HEK293T (cell line): ENCODE measurements at regions not wholly inside any gene's neighbourhood (a gene's known extent, or its start where the extent isn't known, plus 50 kb on each side); places are given as distances from the start of the nearest gene placed in this dataset.
"Not testable (repeated sequence)": the region's sequence is repeated elsewhere in the genome, so short reads cannot be mapped to it uniquely, and the experiment has no call there.

Source experiments
- CTCF ChIA-PET: fragments of 350-600 bp; formaldehyde crosslinking; extraction: SDS; loops from one replicate; lab custom pipeline; 2021; ENCODE audit warnings: antibody characterized with exemption, inconsistent platforms; lab: Yijun Ruan, JAX
- POLR2A ChIA-PET: fragments of 350-600 bp; formaldehyde crosslinking; extraction: SDS; loops from one replicate; lab custom pipeline; 2020; ENCODE audit warnings: antibody characterized with exemption, inconsistent platforms; lab: Yijun Ruan, JAX
- DNase-seq: peaks from one replicate; pipeline ENCODE4 v3.0.0; 2012; ENCODE audit warnings: mixed read lengths; ENCODE audit errors: extremely low spot score
- ARNT ChIP-seq: fragments of 450-650 bp; IDR thresholded peaks from 2 replicates; pipeline ENCODE4 v1.6.1; 2017; ENCODE audit warnings: mild to moderate bottlenecking
- BHLHE40 ChIP-seq: fragments of 450-650 bp; IDR thresholded peaks from 2 replicates; pipeline ENCODE4 v1.6.1; 2016; ENCODE audit warnings: mild to moderate bottlenecking, moderate library complexity, borderline replicate concordance
- CTBP1 ChIP-seq: fragments of 450-650 bp; IDR thresholded peaks from 2 replicates; pipeline ENCODE4 v1.6.1; 2016; ENCODE audit warnings: borderline replicate concordance
- ELF4 ChIP-seq: fragments of 450-650 bp; IDR thresholded peaks from 2 replicates; pipeline ENCODE4 v1.6.1; 2017; ENCODE audit warnings: antibody characterized with exemption
- FOXA1 ChIP-seq: fragments of 450-650 bp; IDR thresholded peaks from 2 replicates; pipeline ENCODE4 v1.6.1; 2016; ENCODE audit warnings: mild to moderate bottlenecking
- FOXK2 ChIP-seq: fragments of 450-650 bp; IDR thresholded peaks from 2 replicates; pipeline ENCODE4 v1.6.1; 2016; ENCODE audit warnings: mild to moderate bottlenecking
- FOXM1 ChIP-seq: fragments of 450-650 bp; IDR thresholded peaks from 2 replicates; pipeline ENCODE4 v1.6.1; 2017; ENCODE audit warnings: mild to moderate bottlenecking, borderline replicate concordance
- HDGF ChIP-seq: fragments of 450-650 bp; IDR thresholded peaks from 2 replicates; pipeline ENCODE4 v1.6.1; 2017; ENCODE audit warnings: antibody characterized with exemption, borderline replicate concordance
- L3MBTL2 ChIP-seq: fragments of 450-650 bp; conservative IDR thresholded peaks from 2 replicates; pipeline ENCODE4 v1.6.1; 2016; ENCODE audit warnings: mild to moderate bottlenecking
- LEF1 ChIP-seq: fragments of 450-650 bp; IDR thresholded peaks from 2 replicates; pipeline ENCODE4 v1.6.1; 2017; ENCODE audit warnings: mild to moderate bottlenecking, borderline replicate concordance
- NFRKB ChIP-seq: fragments of 450-650 bp; IDR thresholded peaks from 2 replicates; pipeline ENCODE4 v1.6.1; 2016; ENCODE audit warnings: mild to moderate bottlenecking, moderate library complexity
- SP1 ChIP-seq: fragments of 450-650 bp; IDR thresholded peaks from 2 replicates; pipeline ENCODE4 v1.6.1; 2017
- SUZ12 ChIP-seq: fragments of 450-650 bp; IDR thresholded peaks from 2 replicates; pipeline ENCODE4 v1.6.1; 2016; ENCODE audit warnings: mild to moderate bottlenecking
- TARDBP ChIP-seq: fragments of 450-650 bp; IDR thresholded peaks from 2 replicates; pipeline ENCODE4 v1.6.1; 2016
- ZNF384 ChIP-seq: fragments of 450-650 bp; IDR thresholded peaks from 2 replicates; pipeline ENCODE4 v1.6.1; 2016
- TF ChIP-seq, protein P1 (sequence below): fragments of 450-650 bp; IDR thresholded peaks from 2 replicates; pipeline ENCODE4 v1.6.1; 2016

GRCh38 chr13:68923995-68924394 lies 1183.6 kb upstream of the ATXN8OS start:
- ChIA-PET POLR2A (no interaction called here), CTCF (no interaction called here)
- TF ChIP-seq FOXM1: no peak
- TF ChIP-seq BHLHE40: no peak
- no peak for TF ChIP-seq SUZ12
- TF ChIP-seq CTBP1: no peak
- TF ChIP-seq ARNT: no peak
- TF ChIP-seq ELF4: no peak
- no peak for TF ChIP-seq L3MBTL2
- TF ChIP-seq, protein P1, sequence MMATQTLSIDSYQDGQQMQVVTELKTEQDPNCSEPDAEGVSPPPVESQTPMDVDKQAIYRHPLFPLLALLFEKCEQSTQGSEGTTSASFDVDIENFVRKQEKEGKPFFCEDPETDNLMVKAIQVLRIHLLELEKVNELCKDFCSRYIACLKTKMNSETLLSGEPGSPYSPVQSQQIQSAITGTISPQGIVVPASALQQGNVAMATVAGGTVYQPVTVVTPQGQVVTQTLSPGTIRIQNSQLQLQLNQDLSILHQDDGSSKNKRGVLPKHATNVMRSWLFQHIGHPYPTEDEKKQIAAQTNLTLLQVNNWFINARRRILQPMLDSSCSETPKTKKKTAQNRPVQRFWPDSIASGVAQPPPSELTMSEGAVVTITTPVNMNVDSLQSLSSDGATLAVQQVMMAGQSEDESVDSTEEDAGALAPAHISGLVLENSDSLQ: no peak
- TF ChIP-seq ZNF384: no peak
- no peak for TF ChIP-seq HDGF
- TF ChIP-seq TARDBP: no peak
- no peak for TF ChIP-seq NFRKB
- no peak for TF ChIP-seq FOXA1
- TF ChIP-seq LEF1: no peak
- TF ChIP-seq FOXK2: no peak
- TF ChIP-seq SP1: no peak
- no peak for DNase-seq

- ChIA-PET CTCF (interaction anchor here (0.5 kb wide), 1 partner anchor 1450 kb away, joined by 3 read pairs; no protein-coding TSS in a partner anchor), POLR2A (no interaction called here)
- TF ChIP-seq SUZ12 (no peak), L3MBTL2 (no peak), NFRKB (no peak), ZNF384 (no peak), FOXK2 (no peak), FOXM1 (no peak), ARNT (no peak), BHLHE40 (no peak), FOXA1 (no peak), ELF4 (no peak), SP1 (no peak), TARDBP (no peak), HDGF (no peak), LEF1 (no peak), CTBP1 (no peak)
- TF ChIP-seq, protein P1: no peak
- no peak for DNase-seq
These were observed 1198.7 kb upstream of the ATXN8OS start for GRCh38 chr13:68908879-68909278.

DNA sequence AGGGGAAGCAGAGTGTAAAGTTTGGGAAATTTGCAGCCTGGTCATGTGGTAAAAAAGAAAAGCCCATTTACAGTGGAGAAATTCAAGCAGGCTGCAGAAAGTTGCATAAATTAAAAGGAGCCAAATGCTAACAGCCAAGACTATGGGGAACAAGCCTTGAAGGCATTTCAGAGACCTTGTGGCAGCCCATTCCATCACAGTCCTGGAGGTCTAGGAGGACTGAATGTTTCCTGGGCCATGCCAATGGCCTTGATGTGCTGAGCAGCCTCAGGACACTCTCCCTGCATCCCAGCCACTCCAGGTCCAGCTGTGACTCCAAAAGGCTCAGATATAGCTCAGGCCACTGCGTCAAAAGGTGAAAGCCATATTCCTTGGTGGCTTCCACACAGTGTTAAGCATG lies 1202.4 kb upstream of the ATXN8OS start:
- DNase-seq: no peak
- POLR2A ChIA-PET: no interaction called here
- TF ChIP-seq SP1 (no peak), LEF1 (no peak), ARNT (no peak), FOXA1 (no peak), ELF4 (no peak), SUZ12 (no peak), HDGF (no peak), TARDBP (no peak), L3MBTL2 (no peak), FOXM1 (no peak), CTBP1 (no peak), FOXK2 (no peak), ZNF384 (no peak), BHLHE40 (no peak), NFRKB (no peak)
- TF ChIP-seq, protein P1: no peak
- CTCF ChIA-PET: no interaction called here

DNA sequence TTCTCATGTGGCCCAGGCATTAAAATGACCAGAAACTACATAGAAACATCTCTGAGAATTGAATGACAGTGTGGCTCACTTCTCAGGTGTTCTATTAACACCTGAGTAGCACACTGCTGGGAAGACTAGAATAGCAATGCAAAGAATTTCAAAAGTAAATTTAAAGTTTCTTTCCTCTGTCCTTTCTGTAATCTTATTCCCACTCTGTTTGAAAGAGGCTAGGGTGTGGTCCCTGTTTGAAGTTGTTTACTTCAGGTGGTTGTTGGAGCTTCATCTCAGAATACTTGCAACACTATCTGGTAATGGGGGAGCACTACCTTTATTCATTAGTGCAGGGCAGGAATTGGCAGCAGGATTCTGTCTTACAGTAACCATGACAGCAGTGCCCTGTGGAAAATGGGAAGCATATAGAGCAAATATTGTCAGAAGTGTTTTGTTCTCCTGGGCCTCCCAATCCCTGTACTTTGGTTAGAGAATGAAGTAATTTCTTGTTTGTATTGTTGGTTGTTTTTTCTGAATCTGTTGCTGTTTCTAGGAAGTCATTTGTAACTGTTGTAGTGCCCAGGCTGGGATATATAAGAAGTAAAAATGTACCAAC lies 1210.2 kb upstream of the ATXN8OS start:
- CTCF ChIA-PET: no interaction called here
- POLR2A ChIA-PET: no interaction called here
- TF ChIP-seq BHLHE40 (no peak), FOXM1 (no peak), ZNF384 (no peak), LEF1 (no peak), NFRKB (no peak), HDGF (no peak), ARNT (no peak), TARDBP (no peak), L3MBTL2 (no peak), ELF4 (no peak), SP1 (no peak), FOXA1 (no peak), CTBP1 (no peak)
- TF ChIP-seq, protein P1: no peak
- no peak for DNase-seq

DNA sequence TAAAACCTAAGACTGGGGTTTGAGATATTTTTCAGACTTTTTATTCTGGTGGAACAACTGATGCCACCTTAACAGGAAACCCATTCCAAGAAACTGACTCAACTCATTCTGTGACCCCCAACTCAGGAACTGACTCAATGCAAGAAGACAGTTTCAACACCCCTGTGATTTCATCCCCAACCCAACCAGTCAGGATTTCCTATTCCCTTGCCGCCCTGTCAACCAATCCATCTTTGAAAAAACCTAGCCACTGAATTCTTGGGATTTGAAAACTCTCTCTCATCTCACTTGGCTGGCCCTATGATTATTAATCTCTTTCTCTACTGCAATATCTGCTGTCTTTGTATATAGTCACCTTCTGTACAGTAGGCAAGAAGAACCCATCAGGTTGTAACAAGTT lies 1211.9 kb upstream of the ATXN8OS start:
- POLR2A ChIA-PET: no interaction called here
- no peak for TF ChIP-seq FOXM1
- no peak for TF ChIP-seq FOXA1
- no peak for TF ChIP-seq ELF4
- no peak for TF ChIP-seq BHLHE40
- TF ChIP-seq LEF1: no peak
- no peak for TF ChIP-seq FOXK2
- no peak for TF ChIP-seq SUZ12
- no peak for DNase-seq
- CTCF ChIA-PET: no interaction called here

DNA sequence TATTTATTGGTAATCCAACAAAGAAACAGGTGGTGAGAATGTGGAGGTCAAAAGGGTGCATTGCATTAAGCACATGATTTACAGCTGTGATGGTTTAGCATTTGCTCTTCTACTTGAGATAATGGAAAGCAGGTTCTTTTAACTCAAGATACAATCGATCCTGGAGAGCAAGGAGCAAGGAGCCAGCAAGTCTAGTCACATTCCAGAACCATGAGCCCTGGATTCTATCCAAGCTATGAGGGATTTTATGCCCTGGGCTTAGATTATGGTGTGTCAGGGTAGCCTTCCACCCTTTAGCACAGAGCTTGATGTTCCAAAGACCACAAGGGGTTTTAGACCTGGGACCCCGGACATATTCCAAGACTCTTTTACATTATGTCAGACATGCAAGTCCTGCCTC lies 1213.9 kb upstream of the ATXN8OS start:
- DNase-seq, POLR2A ChIA-PET, CTCF ChIA-PET: not testable (repeated sequence)
